D721Med (cell line): ENCODE measurements at regions not wholly inside any gene's neighbourhood (a gene's known extent, or its start where the extent isn't known, plus 50 kb on each side); places are given as distances from the start of the nearest gene placed in this dataset.

Experiments
- DNase-seq: peaks from one replicate; pipeline ENCODE4 v3.0.0; 2011; ENCODE audit warnings: low spot score; ENCODE audit not compliant: insufficient read length
- FAIRE-seq: peaks from 2 replicates; lab custom pipeline; 2011; peaks lifted over from hg19 to GRCh38; lab: Jason Lieb, UNC
- TF ChIP-seq, protein P1 (sequence below): IDR thresholded peaks from 2 replicates; pipeline ENCODE4 v1.5.1; 2012; ENCODE audit warnings: mild to moderate bottlenecking, control low read depth; ENCODE audit not compliant: insufficient read depth; ENCODE audit errors: missing control alignments

DNA sequence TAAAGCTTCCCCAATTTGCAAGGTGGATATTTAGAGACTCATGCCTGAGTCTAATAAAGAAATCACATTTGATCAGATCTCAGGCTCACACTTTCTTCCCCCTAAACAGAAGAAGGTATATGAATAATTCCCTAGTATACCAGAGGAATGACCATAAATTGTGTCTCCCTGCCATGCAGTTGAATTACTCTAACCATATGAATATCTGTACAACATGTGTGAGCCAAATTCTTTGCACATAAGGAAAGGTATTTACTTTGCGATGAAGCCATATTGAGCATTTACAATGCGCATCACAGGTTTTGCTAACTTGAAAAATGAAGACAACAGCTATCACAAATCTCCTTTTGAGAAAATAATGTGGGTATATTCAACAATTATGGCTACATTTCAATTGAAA is 479.4 kb downstream of the NR2F1-AS1 start:
- DNase-seq (no peak), FAIRE-seq (no peak)
- TF ChIP-seq, protein P1, sequence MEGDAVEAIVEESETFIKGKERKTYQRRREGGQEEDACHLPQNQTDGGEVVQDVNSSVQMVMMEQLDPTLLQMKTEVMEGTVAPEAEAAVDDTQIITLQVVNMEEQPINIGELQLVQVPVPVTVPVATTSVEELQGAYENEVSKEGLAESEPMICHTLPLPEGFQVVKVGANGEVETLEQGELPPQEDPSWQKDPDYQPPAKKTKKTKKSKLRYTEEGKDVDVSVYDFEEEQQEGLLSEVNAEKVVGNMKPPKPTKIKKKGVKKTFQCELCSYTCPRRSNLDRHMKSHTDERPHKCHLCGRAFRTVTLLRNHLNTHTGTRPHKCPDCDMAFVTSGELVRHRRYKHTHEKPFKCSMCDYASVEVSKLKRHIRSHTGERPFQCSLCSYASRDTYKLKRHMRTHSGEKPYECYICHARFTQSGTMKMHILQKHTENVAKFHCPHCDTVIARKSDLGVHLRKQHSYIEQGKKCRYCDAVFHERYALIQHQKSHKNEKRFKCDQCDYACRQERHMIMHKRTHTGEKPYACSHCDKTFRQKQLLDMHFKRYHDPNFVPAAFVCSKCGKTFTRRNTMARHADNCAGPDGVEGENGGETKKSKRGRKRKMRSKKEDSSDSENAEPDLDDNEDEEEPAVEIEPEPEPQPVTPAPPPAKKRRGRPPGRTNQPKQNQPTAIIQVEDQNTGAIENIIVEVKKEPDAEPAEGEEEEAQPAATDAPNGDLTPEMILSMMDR = no peak

DNA sequence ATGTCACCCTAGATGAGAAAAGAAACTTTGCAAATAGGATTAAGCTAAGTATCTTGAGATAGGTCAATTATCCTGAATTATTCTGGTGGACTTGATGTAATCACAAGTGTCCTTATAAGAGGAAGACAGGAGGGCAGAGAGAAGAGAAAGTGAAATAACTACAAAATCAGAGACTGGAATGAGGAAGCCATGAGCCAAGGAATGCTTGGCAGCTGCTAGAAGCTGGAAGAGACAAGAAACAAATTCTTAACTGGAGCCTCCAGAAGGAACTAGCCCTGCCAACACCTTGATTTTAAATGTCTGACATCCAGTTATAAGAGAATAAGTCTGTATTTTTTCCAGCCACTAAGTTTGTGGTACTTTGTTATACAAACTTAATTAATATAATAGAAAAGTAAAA is 480.0 kb downstream of the NR2F1-AS1 start:
- FAIRE-seq (no peak), DNase-seq (no peak)
- TF ChIP-seq, protein P1 = no peak

DNA sequence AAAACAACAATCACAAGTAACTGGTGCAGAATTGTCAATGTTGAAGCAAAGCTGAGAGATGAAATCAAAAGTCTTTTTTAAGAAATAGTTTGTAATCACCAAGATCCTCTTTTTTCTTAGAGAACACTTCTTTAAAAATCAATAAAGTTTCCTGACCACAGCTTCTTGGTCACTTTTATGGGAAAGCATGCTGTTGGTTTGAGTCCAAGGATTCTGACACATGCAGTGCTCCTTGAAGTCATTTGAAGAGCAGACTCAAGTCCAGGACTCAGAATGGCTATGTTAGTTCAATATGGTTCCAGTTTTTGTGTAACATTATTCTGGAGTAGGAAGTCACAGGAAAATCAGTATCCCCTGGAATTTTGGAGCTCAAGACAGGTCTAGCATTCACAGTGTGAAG is 480.6 kb downstream of the NR2F1-AS1 start:
- TF ChIP-seq, protein P1 = no peak
- FAIRE-seq = no peak
- DNase-seq = no peak

DNA sequence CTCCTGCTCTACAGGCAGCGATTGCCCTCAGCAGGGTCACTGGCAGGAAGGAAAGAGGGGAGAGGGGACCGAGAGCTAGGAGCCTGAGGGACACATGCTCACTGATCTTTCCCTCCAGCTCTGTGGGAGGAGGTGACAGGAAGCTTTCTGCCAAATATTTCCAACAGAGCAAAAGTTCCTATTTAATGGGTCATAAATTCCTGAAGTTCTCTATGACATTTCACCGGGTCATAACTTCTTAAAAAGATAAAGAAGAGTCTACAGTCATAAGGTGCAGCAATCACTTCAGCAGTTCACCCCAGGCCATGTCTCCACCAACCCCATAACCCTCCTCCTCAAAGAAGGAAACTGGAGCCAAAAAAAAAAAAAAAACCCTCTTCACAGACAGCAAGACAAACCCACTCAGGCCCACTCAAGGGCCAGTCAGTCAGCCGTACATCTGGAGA is 481.1 kb downstream of the NR2F1-AS1 start:
- TF ChIP-seq, protein P1 = no peak
- no peak for FAIRE-seq
- no peak for DNase-seq

DNA sequence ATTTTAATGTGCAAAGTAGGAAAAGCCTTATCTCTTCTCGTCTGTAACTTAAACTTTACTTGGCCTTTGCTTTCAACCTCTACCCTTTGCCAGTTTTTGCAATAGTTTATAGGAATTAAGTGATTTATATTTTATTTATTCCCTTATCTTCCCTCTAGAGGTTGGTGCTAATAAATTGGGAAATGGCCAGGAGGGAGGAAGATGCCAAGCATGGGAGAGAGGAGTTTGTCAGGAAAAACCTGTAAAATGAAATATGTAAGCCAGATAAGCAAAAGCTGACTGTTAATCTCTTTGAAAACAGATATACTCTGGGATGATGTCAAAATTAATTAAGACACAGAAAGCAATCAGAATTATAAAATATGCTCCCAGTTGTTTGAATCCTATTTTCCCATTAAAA is 484.5 kb downstream of the NR2F1-AS1 start:
- TF ChIP-seq, protein P1 = no peak
- DNase-seq = no peak
- FAIRE-seq = no peak

DNA sequence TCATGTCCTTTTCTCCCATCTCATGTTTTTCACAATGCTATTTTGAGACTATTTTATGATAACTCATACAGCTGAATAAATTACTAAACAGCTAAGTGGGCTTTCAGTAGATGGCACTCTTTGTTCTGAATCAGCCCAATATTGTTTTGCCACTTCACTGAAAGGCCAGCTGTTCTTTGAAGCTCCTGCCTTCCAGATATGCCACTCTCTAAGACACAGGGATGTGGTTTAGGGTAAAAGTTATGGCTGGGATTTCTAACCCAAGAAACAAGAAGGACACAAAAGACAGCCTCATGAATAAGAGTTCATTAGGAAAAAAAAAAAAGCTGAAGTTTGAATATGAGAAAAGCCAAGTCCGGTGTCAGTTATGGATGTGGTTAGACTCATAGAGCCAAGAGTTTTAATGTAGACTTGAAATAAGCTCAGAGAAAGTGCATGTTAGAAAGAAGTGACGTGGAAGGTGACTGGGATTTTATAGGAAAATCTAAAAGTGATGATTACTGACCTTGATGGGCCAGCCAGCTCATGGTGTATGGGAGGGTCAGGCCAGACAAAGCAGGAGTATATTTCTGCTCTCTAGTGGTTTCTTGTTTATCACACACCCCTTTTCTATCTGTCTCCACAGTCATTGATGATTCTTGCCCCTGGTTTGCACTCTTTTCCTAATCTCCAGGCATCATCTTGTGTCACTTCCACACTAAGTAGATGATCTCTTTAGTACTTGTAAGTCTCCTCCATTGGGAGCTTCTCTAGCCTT is 488.5 kb downstream of the NR2F1-AS1 start:
- FAIRE-seq (no peak), DNase-seq (no peak)
- TF ChIP-seq, protein P1 = peak; percentile 12

DNA sequence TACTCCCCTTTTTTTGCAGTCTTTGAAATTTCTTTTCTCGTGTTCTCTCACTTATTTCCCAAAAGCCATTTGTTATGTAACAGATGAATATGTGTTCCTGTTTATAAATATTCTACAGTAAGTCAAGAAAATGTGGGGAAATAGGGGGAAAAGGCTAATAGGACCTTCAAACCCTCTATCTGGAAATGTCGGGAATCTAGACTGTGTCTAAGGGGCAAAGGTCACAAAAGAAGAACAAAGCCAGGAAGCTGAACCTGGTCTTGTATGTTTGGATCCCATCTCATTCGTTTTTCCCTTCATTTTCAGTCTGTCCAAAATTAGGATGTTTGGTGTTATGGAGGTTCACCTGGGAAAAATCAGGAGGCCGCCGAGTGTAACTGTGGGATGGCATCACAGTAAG is 490.3 kb downstream of the NR2F1-AS1 start:
- DNase-seq (no peak), FAIRE-seq (no peak)
- TF ChIP-seq, protein P1 = no peak
